ENCODE measurements at regions not wholly inside any gene's neighbourhood (a gene's known extent, or its start where the extent isn't known, plus 50 kb on each side); places are given as distances from the start of the nearest gene placed in this dataset.
"Not testable (repeated sequence)": the region's sequence is repeated elsewhere in the genome, so short reads cannot be mapped to it uniquely, and the experiment has no call there.

DNA sequence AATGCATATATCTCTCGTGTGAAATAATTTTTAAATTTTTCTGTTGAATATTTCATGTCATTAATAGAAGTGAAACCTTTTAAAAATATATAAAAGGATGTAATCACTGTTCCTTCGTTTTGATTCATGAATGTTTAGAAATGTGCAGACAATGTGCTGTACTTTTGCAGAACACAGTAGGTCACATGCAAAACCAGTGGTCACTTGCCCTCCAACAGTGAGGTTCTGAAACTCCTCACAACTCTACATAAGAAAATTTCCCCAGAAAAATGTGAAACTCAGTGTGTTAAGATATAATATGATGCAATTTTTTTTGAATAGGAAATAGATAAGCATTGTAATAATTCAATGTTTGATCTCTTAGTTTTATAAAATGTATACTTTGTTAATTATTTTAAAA is 747.7 kb upstream of the CDH18 start:
- H3K27ac ChIP-seq = not testable (repeated sequence)

DNA sequence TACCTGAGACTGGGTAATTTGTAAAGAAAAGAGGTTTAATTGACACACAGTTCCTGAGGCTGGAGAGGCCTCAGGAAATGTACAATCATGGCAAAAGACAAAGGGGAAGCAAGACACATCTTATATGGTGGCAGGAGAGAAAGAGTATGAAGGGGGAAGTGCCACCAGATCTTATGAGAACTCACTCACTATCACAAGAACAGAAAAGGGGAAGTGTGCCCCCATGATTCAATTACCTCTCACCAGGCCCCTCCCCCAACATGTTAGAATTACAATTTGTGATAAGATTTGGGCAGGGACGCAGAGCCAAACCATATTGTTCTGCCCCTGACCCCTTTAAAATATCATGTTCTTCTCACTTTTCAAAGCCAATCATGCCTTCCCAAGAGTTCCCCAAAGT is 744.2 kb upstream of the CDH18 start:
- not testable (repeated sequence) for H3K27ac ChIP-seq

DNA sequence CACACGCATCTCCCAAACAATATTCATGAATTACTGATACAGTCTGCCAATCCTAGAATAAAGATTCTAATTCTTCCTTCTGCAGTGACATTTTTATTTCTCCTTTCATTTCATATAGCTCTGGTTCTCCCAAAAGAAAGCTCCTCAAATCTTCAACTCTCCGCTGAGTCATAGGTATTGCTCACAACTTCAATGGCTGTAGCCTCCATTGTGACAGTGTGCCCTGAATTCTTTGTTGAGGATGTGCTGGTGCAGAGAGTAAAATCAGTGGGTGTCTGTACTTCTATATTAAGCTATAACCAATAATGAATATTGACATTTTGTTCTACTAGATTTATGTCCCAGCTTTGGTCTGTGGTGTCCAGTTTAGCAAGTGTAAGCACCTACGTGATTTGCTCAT is 733.3 kb upstream of the CDH18 start:
- H3K27ac ChIP-seq = not testable (repeated sequence)

DNA sequence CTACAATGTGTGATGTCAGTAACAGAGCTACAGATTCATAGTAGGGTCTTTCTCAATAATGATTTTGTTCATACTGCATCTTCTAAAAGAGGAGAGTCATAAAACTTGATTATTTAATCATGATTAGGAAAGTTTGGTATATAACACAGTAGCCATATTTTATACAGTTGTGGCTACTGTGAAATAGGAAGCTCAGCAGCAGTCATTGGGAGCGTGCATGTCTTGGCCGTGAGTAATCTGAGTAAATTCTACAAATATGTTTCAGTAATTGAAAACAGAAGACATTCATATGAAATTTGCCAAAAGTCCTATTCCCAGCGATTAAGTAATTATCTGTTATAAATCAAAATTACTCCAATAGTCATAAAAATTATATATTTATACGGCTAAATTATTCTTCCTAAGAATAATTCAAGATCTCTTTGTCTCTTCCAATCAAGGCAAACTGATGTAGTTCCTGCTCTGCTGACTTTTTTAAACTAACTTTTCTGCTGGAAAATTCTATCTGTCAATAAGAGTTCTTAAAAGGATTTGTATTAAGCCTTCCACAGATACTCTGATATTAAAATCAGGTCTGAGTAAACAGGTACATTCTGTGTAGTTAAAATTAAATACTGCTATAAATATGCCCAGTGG is 723.6 kb upstream of the CDH18 start:
- not testable (repeated sequence) for H3K27ac ChIP-seq

DNA sequence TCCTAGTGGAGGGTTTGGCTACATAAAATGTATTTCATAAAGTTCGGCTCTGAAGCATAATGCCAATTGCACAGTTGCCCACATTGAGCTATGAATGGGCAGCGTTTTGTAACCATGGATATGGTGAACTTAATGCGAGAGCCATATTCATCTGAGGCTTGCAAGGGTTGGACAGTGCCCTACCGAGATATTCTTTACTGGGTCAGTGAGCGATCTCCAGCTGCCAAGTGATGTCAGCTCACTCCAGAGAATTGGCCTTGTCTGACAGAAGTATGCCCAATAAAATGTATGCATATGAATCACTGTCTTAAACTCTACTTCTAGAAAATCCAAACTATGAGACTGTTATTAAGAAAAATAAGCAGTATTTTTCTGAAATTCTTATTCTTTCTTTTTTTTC is 719.6 kb upstream of the CDH18 start:
- H3K27ac ChIP-seq = not testable (repeated sequence)

DNA sequence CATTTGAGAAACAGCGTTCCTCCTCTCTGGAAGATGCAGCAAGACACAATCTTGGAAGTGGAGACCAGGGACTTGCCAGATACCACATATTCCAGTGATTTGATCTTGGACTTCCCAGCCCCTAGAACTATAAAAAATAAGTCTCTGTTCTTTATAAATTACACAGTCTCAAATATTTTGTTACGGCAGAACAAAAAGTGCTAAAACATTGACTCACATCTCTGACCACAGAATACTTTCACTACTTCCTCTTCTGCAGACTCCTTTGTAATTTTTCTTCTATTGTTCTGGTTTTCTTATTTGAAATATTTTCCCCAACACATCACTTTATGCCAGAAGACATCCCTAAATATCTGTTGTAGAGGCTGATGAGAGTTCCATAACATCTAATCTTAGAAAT is 706.1 kb upstream of the CDH18 start:
- H3K27ac ChIP-seq = no peak overlapping the region
- TF ChIP-seq, protein P1, sequence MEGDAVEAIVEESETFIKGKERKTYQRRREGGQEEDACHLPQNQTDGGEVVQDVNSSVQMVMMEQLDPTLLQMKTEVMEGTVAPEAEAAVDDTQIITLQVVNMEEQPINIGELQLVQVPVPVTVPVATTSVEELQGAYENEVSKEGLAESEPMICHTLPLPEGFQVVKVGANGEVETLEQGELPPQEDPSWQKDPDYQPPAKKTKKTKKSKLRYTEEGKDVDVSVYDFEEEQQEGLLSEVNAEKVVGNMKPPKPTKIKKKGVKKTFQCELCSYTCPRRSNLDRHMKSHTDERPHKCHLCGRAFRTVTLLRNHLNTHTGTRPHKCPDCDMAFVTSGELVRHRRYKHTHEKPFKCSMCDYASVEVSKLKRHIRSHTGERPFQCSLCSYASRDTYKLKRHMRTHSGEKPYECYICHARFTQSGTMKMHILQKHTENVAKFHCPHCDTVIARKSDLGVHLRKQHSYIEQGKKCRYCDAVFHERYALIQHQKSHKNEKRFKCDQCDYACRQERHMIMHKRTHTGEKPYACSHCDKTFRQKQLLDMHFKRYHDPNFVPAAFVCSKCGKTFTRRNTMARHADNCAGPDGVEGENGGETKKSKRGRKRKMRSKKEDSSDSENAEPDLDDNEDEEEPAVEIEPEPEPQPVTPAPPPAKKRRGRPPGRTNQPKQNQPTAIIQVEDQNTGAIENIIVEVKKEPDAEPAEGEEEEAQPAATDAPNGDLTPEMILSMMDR (IDR thresholded peaks at IDR 0.05) = no peak
- no peak for TF ChIP-seq ZFX (IDR thresholded peaks at IDR 0.05; ENCODE audit: borderline replicate concordance)

DNA sequence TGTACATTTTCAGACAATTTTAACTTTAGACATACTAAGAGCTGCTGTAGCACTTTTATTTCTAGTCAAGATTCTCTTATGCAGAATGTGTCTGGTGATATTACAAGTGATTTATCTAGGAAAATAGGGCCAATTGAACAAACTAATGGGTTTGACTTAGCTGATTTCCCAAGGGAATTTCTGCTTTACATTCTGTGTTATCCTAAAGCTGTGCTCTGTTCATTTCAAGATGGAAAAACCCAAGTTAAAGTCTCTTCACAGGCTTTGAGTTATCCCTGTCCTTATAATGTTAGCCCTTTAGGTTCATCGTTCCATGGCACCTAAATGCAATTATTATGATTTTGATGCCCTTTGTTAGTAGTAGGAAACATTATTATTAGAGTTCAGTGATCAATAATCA is 704.9 kb upstream of the CDH18 start:
- TF ChIP-seq, protein P1 (IDR thresholded peaks at IDR 0.05) = no peak
- no peak for TF ChIP-seq ZFX (IDR thresholded peaks at IDR 0.05; ENCODE audit: borderline replicate concordance)
- no peak overlapping the region for H3K27ac ChIP-seq

DNA sequence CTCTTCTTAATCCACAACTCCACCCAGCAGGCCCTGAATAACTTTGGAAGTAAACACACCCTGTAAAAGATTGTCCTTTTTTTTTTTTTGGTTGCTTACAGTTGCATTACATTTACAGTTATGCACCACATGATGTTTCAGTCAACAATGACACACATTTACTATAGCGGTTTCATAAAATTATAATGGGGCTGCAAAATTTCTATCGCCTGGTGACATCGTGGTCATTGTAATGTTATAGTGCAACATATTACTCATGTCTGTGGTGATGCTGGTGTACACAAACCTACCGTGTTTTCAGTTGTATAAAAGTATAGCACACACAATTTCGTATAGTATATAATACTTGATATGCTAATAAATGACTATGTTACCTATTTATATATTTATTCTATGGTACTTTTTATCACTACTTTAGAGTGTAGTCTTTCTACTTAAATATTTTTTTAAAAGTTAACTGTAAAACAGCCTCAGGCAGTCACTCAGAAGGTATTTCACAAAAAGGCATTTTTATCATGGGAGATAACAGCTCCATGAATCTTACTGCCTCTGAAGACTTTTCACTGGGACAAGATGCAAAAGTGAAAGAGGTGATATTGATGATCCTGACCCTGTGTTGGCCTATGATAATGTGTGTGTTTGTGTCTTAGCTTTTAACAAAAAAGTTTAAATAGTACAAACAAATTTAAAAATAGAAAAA is 695.4 kb upstream of the CDH18 start:
- H3K27ac ChIP-seq = no peak overlapping the region
- no peak for TF ChIP-seq ZFX (IDR thresholded peaks at IDR 0.05; ENCODE audit: borderline replicate concordance)
- TF ChIP-seq, protein P1 (IDR thresholded peaks at IDR 0.05) = no peak

DNA sequence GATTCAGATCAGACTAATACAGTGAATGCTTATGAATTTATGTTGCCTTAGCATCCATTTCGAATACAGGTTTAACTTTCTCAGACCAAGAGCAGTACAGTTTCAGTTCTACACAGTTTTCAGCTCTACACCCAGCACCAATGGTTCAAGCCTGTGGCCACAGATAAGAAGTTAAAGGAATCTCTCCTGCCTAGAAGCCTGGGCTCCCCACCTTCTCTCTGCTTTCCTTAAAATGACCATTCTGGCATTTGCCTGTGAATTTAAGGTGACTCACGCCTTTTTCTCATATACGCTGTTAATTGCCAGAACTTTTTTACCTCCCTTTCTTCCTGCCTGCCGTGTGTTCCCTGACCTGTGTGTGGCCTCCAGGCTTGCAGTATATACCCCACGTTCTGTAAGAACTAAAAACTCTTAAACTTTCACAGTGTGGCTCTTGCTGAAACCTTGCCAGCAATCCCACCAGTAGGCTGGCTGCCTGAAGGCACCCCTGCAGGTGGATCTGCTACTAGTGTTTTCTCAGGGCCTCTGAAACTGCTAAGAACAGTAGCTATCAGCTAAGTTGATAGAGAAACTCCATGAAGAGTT is 692.8 kb upstream of the CDH18 start:
- TF ChIP-seq, protein P1 (IDR thresholded peaks at IDR 0.05) = no peak
- no peak for TF ChIP-seq ZFX (IDR thresholded peaks at IDR 0.05; ENCODE audit: borderline replicate concordance)
- no peak overlapping the region for H3K27ac ChIP-seq

DNA sequence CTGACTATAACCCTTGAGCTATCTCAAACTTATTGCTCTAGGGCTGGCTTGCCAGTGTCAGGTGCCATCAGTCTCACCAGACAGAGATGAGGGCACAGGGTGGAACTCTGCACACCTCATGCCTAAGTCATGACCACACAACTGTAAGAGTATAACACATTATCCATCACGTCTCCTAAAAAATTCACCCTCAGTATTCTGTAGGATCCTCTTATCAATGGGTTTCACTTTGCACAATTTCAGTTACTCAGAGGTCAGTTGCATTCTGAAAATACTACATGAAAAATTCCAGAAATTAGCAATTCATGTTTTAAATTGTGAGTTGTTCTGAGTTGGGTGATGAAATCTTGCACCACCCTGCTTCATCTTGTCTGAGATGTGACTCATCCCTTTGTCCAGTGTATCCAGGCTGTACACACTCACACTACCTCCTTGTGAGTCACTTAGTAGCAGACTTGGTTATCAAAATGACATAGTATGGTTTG is 690.9 kb upstream of the CDH18 start:
- TF ChIP-seq ZFX (IDR thresholded peaks at IDR 0.05; ENCODE audit: borderline replicate concordance) = no peak
- TF ChIP-seq, protein P1 (IDR thresholded peaks at IDR 0.05) = no peak
- H3K27ac ChIP-seq = no peak overlapping the region
